Dendritic cell treated with granulocyte-macrophage colony-stimulating factor and Interleukin-4, amounts not matched to agents 40 ng/mL and 50 ng/mL, for 4 days (primary cell): ENCODE measurements at regions not wholly inside any gene's neighbourhood (a gene's known extent, or its start where the extent isn't known, plus 50 kb on each side); places are given as distances from the start of the nearest gene placed in this dataset.
"Not testable (repeated sequence)": the region's sequence is repeated elsewhere in the genome, so short reads cannot be mapped to it uniquely, and the experiment has no call there.

Experiments
- H3K27ac Mint-ChIP-seq: one replicate; pipeline ENCODE4 v1.8.0; 2022; ENCODE audit warnings: mild to moderate bottlenecking, mixed read lengths
- H3K27me3 Mint-ChIP-seq: one replicate; pipeline ENCODE4 v1.8.0; 2022; ENCODE audit warnings: mild to moderate bottlenecking, mixed read lengths
- H3K36me3 Mint-ChIP-seq: one replicate; pipeline ENCODE4 v1.8.0; 2022; ENCODE audit warnings: low read depth, mixed read lengths
- H3K4me1 Mint-ChIP-seq: one replicate; pipeline ENCODE4 v1.8.0; 2022; ENCODE audit warnings: low read depth, mixed read lengths
- H3K4me3 Mint-ChIP-seq: one replicate; pipeline ENCODE4 v1.8.0; 2022; ENCODE audit warnings: mild to moderate bottlenecking, moderate library complexity, mixed read lengths
- H3K9me3 Mint-ChIP-seq: one replicate; pipeline ENCODE4 v1.8.0; 2022; ENCODE audit warnings: mixed read lengths
- intact Hi-C: fragments of 100-400 bp; cut with micrococcal nuclease; formaldehyde crosslinking; loops from one replicate; pipeline ENCODE4 v1.15.0; 2022

GRCh38 chr1:96559707-96560596 lies 161.6 kb upstream of the PTBP2 start:
- Mint-ChIP-seq H3K4me1 (peaks cover 17% of the 10 kb centered on the region), H3K27ac (no peak overlapping the region), H3K4me3 (no peak overlapping the region), H3K27me3 (no peaks in the 10 kb centered on the region), H3K36me3 (no peaks in the 10 kb centered on the region), H3K9me3 (no peaks in the 10 kb centered on the region)
- intact Hi-C loops = no loop called here

- H3K27ac Mint-ChIP-seq = no peak overlapping the region
- H3K4me3 Mint-ChIP-seq = no peak overlapping the region
- no peaks in the 10 kb centered on the region for H3K36me3 Mint-ChIP-seq
- intact Hi-C loops = no loop called here
- no peaks in the 10 kb centered on the region for H3K9me3 Mint-ChIP-seq
- peaks cover 17% of the 10 kb centered on the region for H3K4me1 Mint-ChIP-seq
- no peaks in the 10 kb centered on the region for H3K27me3 Mint-ChIP-seq
These were observed 159.5 kb upstream of the PTBP2 start for GRCh38 chr1:96562094-96562493.

- intact Hi-C loops, H3K4me3 Mint-ChIP-seq, H3K36me3 Mint-ChIP-seq, H3K27ac Mint-ChIP-seq, H3K9me3 Mint-ChIP-seq, H3K27me3 Mint-ChIP-seq: not testable (repeated sequence)
- H3K4me1 Mint-ChIP-seq = peaks cover 13% of the 10 kb centered on the region
These were observed 157.2 kb upstream of the PTBP2 start for GRCh38 chr1:96564401-96564800.

GRCh38 chr1:96565546-96565945 lies 156.0 kb upstream of the PTBP2 start:
- Mint-ChIP-seq H3K4me3 (no peak overlapping the region), H3K27ac (no peak overlapping the region), H3K27me3 (no peaks in the 10 kb centered on the region), H3K36me3 (no peaks in the 10 kb centered on the region), H3K9me3 (no peaks in the 10 kb centered on the region), H3K4me1 (peaks cover 2% of the 10 kb centered on the region)
- intact Hi-C loops = no loop called here

- Mint-ChIP-seq H3K9me3 (no peaks in the 10 kb centered on the region), H3K4me3 (no peak overlapping the region), H3K4me1 (no peaks in the 10 kb centered on the region), H3K36me3 (no peaks in the 10 kb centered on the region), H3K27me3 (no peaks in the 10 kb centered on the region), H3K27ac (no peak overlapping the region)
- intact Hi-C loops = no loop called here
These were observed 152.9 kb upstream of the PTBP2 start for GRCh38 chr1:96568639-96569038.

- Mint-ChIP-seq H3K4me3 (no peak overlapping the region), H3K9me3 (no peaks in the 10 kb centered on the region), H3K36me3 (no peaks in the 10 kb centered on the region), H3K27me3 (no peaks in the 10 kb centered on the region), H3K4me1 (no peaks in the 10 kb centered on the region), H3K27ac (no peak overlapping the region)
- intact Hi-C loops = no loop called here
These were observed 152.3 kb upstream of the PTBP2 start for GRCh38 chr1:96569288-96569687.

GRCh38 chr1:96579636-96580035 lies 141.9 kb upstream of the PTBP2 start:
- H3K27ac Mint-ChIP-seq = no peak overlapping the region
- H3K4me3 Mint-ChIP-seq = no peak overlapping the region
- no peaks in the 10 kb centered on the region for H3K36me3 Mint-ChIP-seq
- peaks cover 1% of the 10 kb centered on the region for H3K27me3 Mint-ChIP-seq
- no peaks in the 10 kb centered on the region for H3K4me1 Mint-ChIP-seq
- intact Hi-C loops = no loop called here
- no peaks in the 10 kb centered on the region for H3K9me3 Mint-ChIP-seq

- intact Hi-C loops = no loop called here
These were observed 140.7 kb upstream of the PTBP2 start for GRCh38 chr1:96580920-96581319.

GRCh38 chr1:96581772-96582171 lies 139.8 kb upstream of the PTBP2 start:
- no peak overlapping the region for H3K27ac Mint-ChIP-seq
- no peaks in the 10 kb centered on the region for H3K4me1 Mint-ChIP-seq
- no peaks in the 10 kb centered on the region for H3K36me3 Mint-ChIP-seq
- H3K9me3 Mint-ChIP-seq = no peaks in the 10 kb centered on the region
- H3K4me3 Mint-ChIP-seq = no peak overlapping the region
- intact Hi-C loops = no loop called here
- H3K27me3 Mint-ChIP-seq = peaks cover 1% of the 10 kb centered on the region

More at GRCh38 chr1:96580920-96581319, 140.7 kb upstream of the PTBP2 start:
- Mint-ChIP-seq H3K4me3 (no peak overlapping the region), H3K27ac (no peak overlapping the region), H3K36me3 (no peaks in the 10 kb centered on the region), H3K4me1 (no peaks in the 10 kb centered on the region), H3K9me3 (no peaks in the 10 kb centered on the region), H3K27me3 (peaks cover 1% of the 10 kb centered on the region)

GRCh38 chr1:96583903-96584302 lies 137.7 kb upstream of the PTBP2 start:
- no peak overlapping the region for H3K27ac Mint-ChIP-seq
- H3K4me1 Mint-ChIP-seq = no peaks in the 10 kb centered on the region
- intact Hi-C loops = no loop called here
- H3K36me3 Mint-ChIP-seq = no peaks in the 10 kb centered on the region
- peaks cover 1% of the 10 kb centered on the region for H3K27me3 Mint-ChIP-seq
- no peaks in the 10 kb centered on the region for H3K9me3 Mint-ChIP-seq
- H3K4me3 Mint-ChIP-seq = no peak overlapping the region

- no peaks in the 10 kb centered on the region for H3K9me3 Mint-ChIP-seq
- intact Hi-C loops = no loop called here
- no peak overlapping the region for H3K27ac Mint-ChIP-seq
- H3K36me3 Mint-ChIP-seq = no peaks in the 10 kb centered on the region
- H3K4me1 Mint-ChIP-seq = no peaks in the 10 kb centered on the region
- no peaks in the 10 kb centered on the region for H3K27me3 Mint-ChIP-seq
- H3K4me3 Mint-ChIP-seq = no peak overlapping the region
These were observed 134.4 kb upstream of the PTBP2 start for GRCh38 chr1:96587222-96587621.

GRCh38 chr1:96588416-96588995 lies 133.1 kb upstream of the PTBP2 start:
- Mint-ChIP-seq H3K9me3 (no peaks in the 10 kb centered on the region), H3K36me3 (no peaks in the 10 kb centered on the region), H3K4me3 (no peak overlapping the region), H3K27me3 (no peaks in the 10 kb centered on the region), H3K27ac (no peak overlapping the region), H3K4me1 (no peaks in the 10 kb centered on the region)
- intact Hi-C loops = no loop called here

GRCh38 chr1:96595530-96595929 lies 126.1 kb upstream of the PTBP2 start:
- H3K27ac Mint-ChIP-seq, H3K4me1 Mint-ChIP-seq, intact Hi-C loops, H3K4me3 Mint-ChIP-seq, H3K27me3 Mint-ChIP-seq, H3K36me3 Mint-ChIP-seq, H3K9me3 Mint-ChIP-seq: not testable (repeated sequence)

GRCh38 chr1:96596226-96596922 lies 125.2 kb upstream of the PTBP2 start:
- no peaks in the 10 kb centered on the region for H3K9me3 Mint-ChIP-seq
- no peak overlapping the region for H3K4me3 Mint-ChIP-seq
- intact Hi-C loops = no loop called here

More at GRCh38 chr1:96596226-96596922, 125.2 kb upstream of the PTBP2 start:
- H3K27me3 Mint-ChIP-seq = peaks cover 2% of the 10 kb centered on the region
- H3K27ac Mint-ChIP-seq = no peak overlapping the region
- H3K36me3 Mint-ChIP-seq = no peaks in the 10 kb centered on the region
- no peaks in the 10 kb centered on the region for H3K4me1 Mint-ChIP-seq
